ENCODE measurements at regions not wholly inside any gene's neighbourhood (a gene's known extent, or its start where the extent isn't known, plus 50 kb on each side); places are given as distances from the start of the nearest gene placed in this dataset.
"Not testable (repeated sequence)": the region's sequence is repeated elsewhere in the genome, so short reads cannot be mapped to it uniquely, and the experiment has no call there.

DNA sequence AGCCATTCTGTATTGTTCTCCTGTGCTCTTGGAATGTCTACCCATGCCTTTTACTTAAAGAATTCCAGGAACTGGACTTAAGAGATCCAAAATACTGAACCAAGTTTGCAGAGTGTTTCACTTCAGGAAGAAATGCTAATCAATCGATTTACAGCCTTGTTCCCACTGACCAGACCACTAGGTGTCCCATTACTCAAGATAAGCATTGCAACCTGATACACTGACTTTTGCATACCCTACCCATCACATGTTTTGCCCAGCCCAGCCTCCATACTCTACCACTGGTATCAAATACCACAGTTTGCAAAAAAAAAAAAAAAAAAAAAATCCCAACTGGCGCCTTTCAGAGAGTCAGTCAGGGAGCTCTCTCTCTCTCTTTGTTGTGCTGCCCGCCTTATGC, 550.8 kb downstream of the CDH9 start:
- DNase-seq (no peak), ATAC-seq (ENCODE audit: low read depth) (no peak)
- Mint-ChIP-seq H3K4me3 (no peak overlapping the region), H3K27ac (no peak overlapping the region), H3K27me3 (no peaks in the 10 kb centered on the region), H3K9me3 (peaks cover 10% of the 10 kb centered on the region), H3K36me3 (ENCODE audit: low read depth) (no peaks in the 10 kb centered on the region), H3K4me1 (no peaks in the 10 kb centered on the region)
- ChIA-PET POLR2A (no interaction called here), CTCF (no interaction called here)
- TF ChIP-seq, protein P1, sequence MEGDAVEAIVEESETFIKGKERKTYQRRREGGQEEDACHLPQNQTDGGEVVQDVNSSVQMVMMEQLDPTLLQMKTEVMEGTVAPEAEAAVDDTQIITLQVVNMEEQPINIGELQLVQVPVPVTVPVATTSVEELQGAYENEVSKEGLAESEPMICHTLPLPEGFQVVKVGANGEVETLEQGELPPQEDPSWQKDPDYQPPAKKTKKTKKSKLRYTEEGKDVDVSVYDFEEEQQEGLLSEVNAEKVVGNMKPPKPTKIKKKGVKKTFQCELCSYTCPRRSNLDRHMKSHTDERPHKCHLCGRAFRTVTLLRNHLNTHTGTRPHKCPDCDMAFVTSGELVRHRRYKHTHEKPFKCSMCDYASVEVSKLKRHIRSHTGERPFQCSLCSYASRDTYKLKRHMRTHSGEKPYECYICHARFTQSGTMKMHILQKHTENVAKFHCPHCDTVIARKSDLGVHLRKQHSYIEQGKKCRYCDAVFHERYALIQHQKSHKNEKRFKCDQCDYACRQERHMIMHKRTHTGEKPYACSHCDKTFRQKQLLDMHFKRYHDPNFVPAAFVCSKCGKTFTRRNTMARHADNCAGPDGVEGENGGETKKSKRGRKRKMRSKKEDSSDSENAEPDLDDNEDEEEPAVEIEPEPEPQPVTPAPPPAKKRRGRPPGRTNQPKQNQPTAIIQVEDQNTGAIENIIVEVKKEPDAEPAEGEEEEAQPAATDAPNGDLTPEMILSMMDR (IDR thresholded peaks at IDR 0.05): no peak
- intact Hi-C loops (cut with micrococcal nuclease): no loop called here

DNA sequence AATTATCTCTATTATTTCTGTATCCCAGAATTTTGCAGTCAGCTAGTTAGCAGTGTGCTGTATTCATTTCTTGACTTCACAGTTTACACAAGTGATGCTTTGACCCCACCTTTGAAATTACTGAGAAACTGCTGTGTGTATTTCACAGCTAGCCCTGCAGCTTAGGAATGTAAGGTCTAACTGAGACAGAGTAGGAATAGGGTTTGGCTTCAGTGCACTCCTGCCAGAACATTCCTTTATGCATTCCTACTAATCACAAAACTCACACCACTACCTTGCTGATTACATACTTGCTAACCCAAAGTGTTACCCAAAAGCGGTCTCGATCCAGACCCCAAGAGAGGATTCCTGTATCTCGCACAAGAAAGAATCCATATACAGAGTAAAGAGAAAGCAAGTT, 551.8 kb downstream of the CDH9 start:
- TF ChIP-seq, protein P1 (IDR thresholded peaks at IDR 0.05): no peak
- H3K27ac Mint-ChIP-seq: no peak overlapping the region
- peaks cover 12% of the 10 kb centered on the region for H3K9me3 Mint-ChIP-seq
- POLR2A ChIA-PET: no interaction called here
- CTCF ChIA-PET: no interaction called here
- no peaks in the 10 kb centered on the region for H3K27me3 Mint-ChIP-seq
- intact Hi-C loops (cut with micrococcal nuclease): no loop called here
- DNase-seq: no peak
- ATAC-seq (ENCODE audit: low read depth): no peak
- H3K4me1 Mint-ChIP-seq: no peaks in the 10 kb centered on the region
- no peak overlapping the region for H3K4me3 Mint-ChIP-seq
- no peaks in the 10 kb centered on the region for H3K36me3 Mint-ChIP-seq (ENCODE audit: low read depth)

DNA sequence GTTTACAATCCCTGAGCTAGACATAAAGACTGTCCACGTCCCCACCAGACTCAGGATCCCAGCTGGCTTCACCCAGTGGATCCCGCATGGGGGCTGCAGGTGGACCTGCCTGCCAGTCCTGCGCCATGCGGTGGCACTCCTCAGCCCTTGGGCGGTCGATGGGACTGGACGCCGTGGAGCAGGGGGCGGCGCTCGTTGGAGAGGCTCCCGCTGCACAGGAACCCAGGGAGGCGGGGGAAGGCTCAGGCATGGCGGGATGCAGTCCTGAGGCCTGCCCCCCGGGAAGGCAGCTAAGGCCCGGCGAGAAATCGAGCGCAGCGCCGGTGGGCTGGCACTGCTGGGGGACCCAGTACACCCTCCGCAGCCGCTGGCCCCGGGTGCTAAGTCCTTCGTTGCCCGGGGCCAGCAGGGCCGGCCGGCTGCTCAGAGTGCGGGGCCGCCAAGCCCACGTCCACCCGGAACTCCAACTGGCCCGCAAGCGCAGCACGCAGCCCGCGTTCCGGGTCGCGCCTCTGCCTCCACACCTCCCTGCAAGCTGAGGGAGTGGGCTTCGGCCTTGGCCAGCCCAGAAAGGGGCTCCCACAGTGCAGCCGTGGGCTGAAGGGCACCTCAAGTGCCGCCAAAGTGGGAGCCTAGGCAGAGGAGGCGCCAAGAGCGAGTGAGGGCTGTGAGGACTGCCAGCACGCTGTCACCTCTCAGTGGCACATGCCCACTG, 553.1 kb downstream of the CDH9 start:
- H3K27me3 Mint-ChIP-seq, POLR2A ChIA-PET: not testable (repeated sequence)

DNA sequence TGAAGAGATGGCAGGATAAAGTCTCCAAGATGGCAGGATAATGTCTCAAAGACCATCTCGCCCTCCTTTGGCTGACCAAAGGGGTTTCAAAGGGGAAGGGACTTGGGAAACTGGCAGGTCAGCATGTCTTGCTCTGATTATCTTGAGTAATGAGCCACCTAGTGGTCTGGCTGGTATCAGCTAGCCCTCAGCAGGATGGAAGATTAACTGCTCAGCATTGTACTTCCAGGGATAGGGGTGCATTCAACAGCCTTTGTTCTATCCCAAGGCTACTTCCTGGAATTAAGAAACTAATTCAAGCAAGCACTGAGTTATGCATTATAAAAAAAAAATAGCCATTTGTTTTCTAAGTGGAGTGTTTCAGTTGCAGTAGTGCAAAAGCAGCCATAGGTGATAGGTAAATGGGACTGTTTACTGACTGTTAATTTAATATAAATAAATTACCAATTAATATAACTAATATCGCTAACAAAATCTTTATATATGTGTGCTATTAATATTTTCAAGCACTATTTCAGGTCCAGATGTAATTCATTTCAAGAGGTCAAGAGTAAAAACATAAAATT, 555.5 kb downstream of the CDH9 start:
- H3K4me1 Mint-ChIP-seq: no peaks in the 10 kb centered on the region
- ChIA-PET POLR2A (no interaction called here), CTCF (no interaction called here)
- H3K27ac Mint-ChIP-seq: no peak overlapping the region
- no peaks in the 10 kb centered on the region for H3K27me3 Mint-ChIP-seq
- no peak for ATAC-seq (ENCODE audit: low read depth)
- H3K9me3 Mint-ChIP-seq: peaks cover 3% of the 10 kb centered on the region
- no peaks in the 10 kb centered on the region for H3K36me3 Mint-ChIP-seq (ENCODE audit: low read depth)
- intact Hi-C loops (cut with micrococcal nuclease): loop anchor here (5.0 kb wide), 1 partner anchor 1851 kb away; no protein-coding TSS in a partner anchor
- TF ChIP-seq, protein P1 (IDR thresholded peaks at IDR 0.05): no peak
- H3K4me3 Mint-ChIP-seq: no peak overlapping the region
- no peak for DNase-seq

More for the DNA sequence above, 553.1 kb downstream of the CDH9 start:
- ATAC-seq (ENCODE audit: low read depth); CTCF ChIA-PET; H3K4me3 Mint-ChIP-seq; intact Hi-C loops (cut with micrococcal nuclease); H3K36me3 Mint-ChIP-seq (ENCODE audit: low read depth); H3K27ac Mint-ChIP-seq; H3K4me1 Mint-ChIP-seq; DNase-seq: not testable (repeated sequence)
- peaks cover 10% of the 10 kb centered on the region for H3K9me3 Mint-ChIP-seq

GRCh38 chr5:26482076-26482809, 556.1 kb downstream of the CDH9 start:
- H3K4me3 Mint-ChIP-seq: no peak overlapping the region
- ChIA-PET CTCF (no interaction called here), POLR2A (no interaction called here)
- TF ChIP-seq, protein P1 (IDR thresholded peaks at IDR 0.05): no peak
- H3K27ac Mint-ChIP-seq: no peak overlapping the region
- no peak for DNase-seq
- ATAC-seq (ENCODE audit: low read depth): no peak
- no peaks in the 10 kb centered on the region for H3K36me3 Mint-ChIP-seq (ENCODE audit: low read depth)
- no peaks in the 10 kb centered on the region for H3K27me3 Mint-ChIP-seq
- intact Hi-C loops (cut with micrococcal nuclease): loop anchor here (5.0 kb wide), 1 partner anchor 1850 kb away; no protein-coding TSS in a partner anchor
- H3K4me1 Mint-ChIP-seq: no peaks in the 10 kb centered on the region
- H3K9me3 Mint-ChIP-seq: peaks cover 3% of the 10 kb centered on the region

Measured in activated B cell treated with CpG ODN at 0.5 μM for 24 hours (primary cell).